H9 (cell line): ENCODE measurements at regions not wholly inside any gene's neighbourhood (a gene's known extent, or its start where the extent isn't known, plus 50 kb on each side); places are given as distances from the start of the nearest gene placed in this dataset.

Experiments used
- DNase-seq: peaks from one replicate; pipeline ENCODE4 v3.0.0-alpha.2; 2017
- H2AFZ ChIP-seq: one replicate; pipeline ENCODE4 v1.6.1; 2013; ENCODE audit warnings: mild to moderate bottlenecking, low read length, control low read depth, moderate library complexity
- H2AK5ac ChIP-seq: 2 replicates; pipeline ENCODE4 v1.6.1; 2013; ENCODE audit warnings: low read length, control low read depth, mixed read lengths; ENCODE audit not compliant: insufficient read length
- H2BK120ac ChIP-seq: one replicate; pipeline ENCODE4 v1.6.1; 2013; ENCODE audit warnings: low read depth, mild to moderate bottlenecking, low read length, control low read depth, inconsistent platforms; ENCODE audit not compliant: poor library complexity, severe bottlenecking
- H2BK12ac ChIP-seq: 2 replicates; pipeline ENCODE4 v1.6.1; 2013; ENCODE audit warnings: low read length, control low read depth, mixed read lengths, low read depth; ENCODE audit not compliant: insufficient read length
- H2BK15ac ChIP-seq: 2 replicates; pipeline ENCODE4 v1.6.1; 2013; ENCODE audit warnings: low read depth, low read length, control low read depth
- H2BK20ac ChIP-seq: one replicate; pipeline ENCODE4 v1.6.1; 2013; ENCODE audit warnings: low read depth, mild to moderate bottlenecking, low read length, control low read depth, inconsistent platforms; ENCODE audit not compliant: poor library complexity, severe bottlenecking
- H2BK5ac ChIP-seq: 2 replicates; pipeline ENCODE4 v1.6.1; 2013; ENCODE audit warnings: low read length, control low read depth, mixed read lengths; ENCODE audit not compliant: insufficient read length
- H3K14ac ChIP-seq: 2 replicates; pipeline ENCODE4 v1.6.1; 2013; ENCODE audit warnings: low read length, control low read depth; ENCODE audit not compliant: insufficient read depth
- H3K18ac ChIP-seq: 2 replicates; pipeline ENCODE4 v1.6.1; 2013; ENCODE audit warnings: low read depth, mild to moderate bottlenecking, mixed read lengths, low read length, control low read depth; ENCODE audit not compliant: insufficient read length
- H3K23ac ChIP-seq: 2 replicates; pipeline ENCODE4 v1.6.1; 2013; ENCODE audit warnings: low read length, control low read depth, mixed read lengths, low read depth; ENCODE audit not compliant: insufficient read length
- H3K23me2 ChIP-seq: 2 replicates; pipeline ENCODE4 v1.6.1; 2013; ENCODE audit warnings: low read depth, mild to moderate bottlenecking, mixed read lengths, low read length, control low read depth; ENCODE audit not compliant: insufficient read length, poor library complexity, severe bottlenecking
- H3K27ac ChIP-seq: 2 replicates; pipeline ENCODE4 v1.5.1; 2013; ENCODE audit warnings: low read length, control low read depth, mixed read lengths, low read depth; ENCODE audit not compliant: insufficient read length
- H3K27me3 ChIP-seq: 2 replicates; pipeline ENCODE4 v1.6.1; 2013; ENCODE audit warnings: low read length, control low read depth, inconsistent platforms; ENCODE audit not compliant: insufficient read depth
- H3K4ac ChIP-seq: 2 replicates; pipeline ENCODE4 v1.6.1; 2013; ENCODE audit warnings: low read depth, mild to moderate bottlenecking, control low read depth, inconsistent platforms, low read length, moderate library complexity
- H3K4me1 ChIP-seq: 2 replicates; pipeline ENCODE4 v1.6.1; 2013; ENCODE audit warnings: low read length, control low read depth, inconsistent platforms; ENCODE audit not compliant: insufficient read depth
- H3K4me2 ChIP-seq: 2 replicates; pipeline ENCODE4 v1.6.1; 2013; ENCODE audit warnings: low read length, control low read depth, mixed read lengths; ENCODE audit not compliant: insufficient read length, insufficient read depth
- H3K56ac ChIP-seq: 2 replicates; pipeline ENCODE4 v1.6.1; 2013; ENCODE audit warnings: low read depth, mild to moderate bottlenecking, mixed read lengths, low read length, control low read depth; ENCODE audit not compliant: insufficient read length
- H3K79me1 ChIP-seq: 2 replicates; pipeline ENCODE4 v1.6.1; 2013; ENCODE audit warnings: low read depth, mild to moderate bottlenecking, moderate library complexity, low read length, control low read depth, inconsistent platforms; ENCODE audit not compliant: insufficient read depth, poor library complexity, severe bottlenecking
- H3K79me2 ChIP-seq: 2 replicates; pipeline ENCODE4 v1.6.1; 2013; ENCODE audit warnings: low read length, control low read depth, inconsistent platforms; ENCODE audit not compliant: insufficient read depth
- H3K9ac ChIP-seq: 2 replicates; pipeline ENCODE4 v1.6.1; 2013; ENCODE audit warnings: low read length, control low read depth, mixed read lengths; ENCODE audit not compliant: insufficient read length; ENCODE audit errors: extremely low read depth
- H3K9me3 ChIP-seq: one replicate; pipeline ENCODE4 v1.6.1; 2013; ENCODE audit warnings: low read depth, low read length, inconsistent platforms; ENCODE audit not compliant: control insufficient read depth
- H3T11ph ChIP-seq: one replicate; pipeline ENCODE4 v1.6.1; 2013; ENCODE audit warnings: mild to moderate bottlenecking, low read length, control low read depth, inconsistent platforms
- H4K20me1 ChIP-seq: one replicate; pipeline ENCODE4 v1.6.1; 2013; ENCODE audit not compliant: control insufficient read depth, insufficient read length, insufficient read depth
- H4K5ac ChIP-seq: 2 replicates; pipeline ENCODE4 v1.6.1; 2013; ENCODE audit warnings: low read depth, mild to moderate bottlenecking, mixed read lengths, low read length, control low read depth; ENCODE audit not compliant: insufficient read length
- H4K8ac ChIP-seq: replicated peaks from 2 replicates; pipeline ENCODE4 v1.6.1; 2013; ENCODE audit warnings: low read length, control low read depth, mixed read lengths, low read depth; ENCODE audit not compliant: insufficient read length
- H4K91ac ChIP-seq: 2 replicates; pipeline ENCODE4 v1.6.1; 2013; ENCODE audit warnings: low read depth, mild to moderate bottlenecking, moderate library complexity, mixed read lengths, low read length, control low read depth; ENCODE audit not compliant: insufficient read length
- H3K27ac Mint-ChIP-seq, 3 experiments: 2 replicates in 2 of 3; 3 replicates in 1 of 3; pipeline ENCODE4 v1.8.0; 2020 to 2021; ENCODE audit warnings: mixed read lengths in 3 of 3, mild to moderate bottlenecking in 1 of 3, moderate library complexity in 1 of 3
- H3K27me3 Mint-ChIP-seq: 2 replicates; pipeline ENCODE4 v1.8.0; 2021; ENCODE audit warnings: low read depth, mild to moderate bottlenecking, moderate library complexity, mixed read lengths
- H3K36me3 Mint-ChIP-seq, 3 experiments: 2 replicates in 2 of 3; 3 replicates in 1 of 3; pipeline ENCODE4 v1.8.0; 2020 to 2021; ENCODE audit warnings: low read depth in 3 of 3, mixed read lengths in 3 of 3; ENCODE audit not compliant: insufficient read depth in 1 of 3
- H3K4me1 Mint-ChIP-seq, 2 experiments: 2 replicates each; pipeline ENCODE4 v1.8.0; 2020; ENCODE audit warnings: mixed read lengths in 2 of 2
- H3K4me3 Mint-ChIP-seq, 2 experiments: 2 replicates in 1 of 2; 3 replicates in 1 of 2; pipeline ENCODE4 v1.8.0; 2020 to 2021; ENCODE audit warnings: mild to moderate bottlenecking in 2 of 2, mixed read lengths in 2 of 2, moderate library complexity in 1 of 2
- H3K9me3 Mint-ChIP-seq, 2 experiments: 2 replicates in 1 of 2; 3 replicates in 1 of 2; pipeline ENCODE4 v1.8.0; 2020; ENCODE audit warnings: mild to moderate bottlenecking in 2 of 2, mixed read lengths in 2 of 2, moderate library complexity in 1 of 2
- TF ChIP-seq, protein P1 (sequence below): fragments of 200-600 bp; sonication (generic); conservative IDR thresholded peaks from 3 replicates; pipeline ENCODE4 v1.8.0; 2021; ENCODE audit warnings: antibody characterized with exemption, mild to moderate bottlenecking

DNA sequence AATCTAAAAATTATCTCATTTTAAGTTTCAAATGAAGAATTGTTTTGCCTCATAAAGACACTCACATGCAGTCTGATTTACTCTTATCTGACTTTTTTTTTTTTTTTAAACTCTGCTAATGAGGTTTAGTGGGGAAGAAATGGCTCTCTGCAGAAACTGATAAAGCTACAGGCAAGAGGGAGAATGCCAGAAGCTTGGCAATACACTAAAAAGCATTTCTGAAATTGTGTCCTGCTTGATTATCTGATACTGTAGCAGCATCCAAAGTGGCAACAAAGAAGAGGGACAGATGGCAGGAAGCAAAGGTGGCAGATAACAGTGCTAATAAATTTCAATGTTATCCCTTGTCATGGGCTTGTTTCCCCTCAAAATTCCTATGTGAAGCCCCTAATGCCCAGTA, 1744.9 kb downstream of the NCAM2 start:
- Histone ChIP-seq H2BK15ac (no peak overlapping the region), H3K79me2 (no peaks in the 10 kb centered on the region), H4K20me1 (no peaks in the 10 kb centered on the region), H3T11ph (no peak overlapping the region), H2BK5ac (no peak overlapping the region), H2BK20ac (no peak overlapping the region), H2BK12ac (no peak overlapping the region), H3K14ac (no peak overlapping the region), H4K5ac (no peak overlapping the region), H3K23ac (no peak overlapping the region), H3K9me3 (no peaks in the 10 kb centered on the region), H2BK120ac (no peak overlapping the region), H3K79me1 (no peaks in the 10 kb centered on the region), H3K56ac (no peak overlapping the region), H3K23me2 (no peaks in the 10 kb centered on the region), H3K18ac (no peak overlapping the region), H3K27ac (no peak overlapping the region), H3K4me1 (no peaks in the 10 kb centered on the region), H2AFZ (no peak overlapping the region), H4K8ac (no peak overlapping the region), H3K4ac (no peak overlapping the region), H2AK5ac (no peak overlapping the region), H3K27me3 (no peaks in the 10 kb centered on the region), H3K9ac (no peak overlapping the region), H3K4me2 (no peak overlapping the region), H4K91ac (no peak overlapping the region)
- Mint-ChIP-seq H3K36me3 (no peaks in the 10 kb centered on the region; a peak in 1 of 7 replicates), H3K4me1 (no peaks in the 10 kb centered on the region), H3K27me3 (no peaks in the 10 kb centered on the region), H3K4me3 (no peak overlapping the region), H3K27ac (no peak overlapping the region), H3K9me3 (peaks cover 5 to 8% of the 10 kb centered on the region in 2 experiments; a peak in 3 of 5 replicates)
- no peak for DNase-seq
- TF ChIP-seq, protein P1, sequence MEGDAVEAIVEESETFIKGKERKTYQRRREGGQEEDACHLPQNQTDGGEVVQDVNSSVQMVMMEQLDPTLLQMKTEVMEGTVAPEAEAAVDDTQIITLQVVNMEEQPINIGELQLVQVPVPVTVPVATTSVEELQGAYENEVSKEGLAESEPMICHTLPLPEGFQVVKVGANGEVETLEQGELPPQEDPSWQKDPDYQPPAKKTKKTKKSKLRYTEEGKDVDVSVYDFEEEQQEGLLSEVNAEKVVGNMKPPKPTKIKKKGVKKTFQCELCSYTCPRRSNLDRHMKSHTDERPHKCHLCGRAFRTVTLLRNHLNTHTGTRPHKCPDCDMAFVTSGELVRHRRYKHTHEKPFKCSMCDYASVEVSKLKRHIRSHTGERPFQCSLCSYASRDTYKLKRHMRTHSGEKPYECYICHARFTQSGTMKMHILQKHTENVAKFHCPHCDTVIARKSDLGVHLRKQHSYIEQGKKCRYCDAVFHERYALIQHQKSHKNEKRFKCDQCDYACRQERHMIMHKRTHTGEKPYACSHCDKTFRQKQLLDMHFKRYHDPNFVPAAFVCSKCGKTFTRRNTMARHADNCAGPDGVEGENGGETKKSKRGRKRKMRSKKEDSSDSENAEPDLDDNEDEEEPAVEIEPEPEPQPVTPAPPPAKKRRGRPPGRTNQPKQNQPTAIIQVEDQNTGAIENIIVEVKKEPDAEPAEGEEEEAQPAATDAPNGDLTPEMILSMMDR: no peak
